HAP-1 (cell line): ENCODE measurements at regions not wholly inside any gene's neighbourhood (a gene's known extent, or its start where the extent isn't known, plus 50 kb on each side); places are given as distances from the start of the nearest gene placed in this dataset.

Source experiments
- DNase-seq, 2 experiments: peaks; one replicate each; pipeline ENCODE4 v3.0.0-alpha.2; 2016 to 2020; ENCODE audit warnings: low spot score in 2 of 2
- H3K27me3 ChIP-seq: fragments of 250-450 bp; sonication (Bioruptor Pico); 2 replicates; pipeline ENCODE4 v1.5.1; 2020; ENCODE audit warnings: low read depth, mild to moderate bottlenecking, moderate library complexity
- H3K36me3 ChIP-seq: fragments of 250-450 bp; sonication (Bioruptor Pico); replicated peaks from 2 replicates; pipeline ENCODE4 v1.5.1; 2020; ENCODE audit warnings: mild to moderate bottlenecking
- H3K4me1 ChIP-seq: fragments of 250-450 bp; sonication (Bioruptor Pico); 2 replicates; pipeline ENCODE4 v1.5.1; 2020; ENCODE audit warnings: mild to moderate bottlenecking
- H3K4me3 ChIP-seq: fragments of 250-450 bp; sonication (Bioruptor Pico); 2 replicates; pipeline ENCODE4 v1.5.1; 2020; ENCODE audit warnings: mild to moderate bottlenecking, moderate library complexity
- H3K9me3 ChIP-seq: fragments of 250-450 bp; sonication (Bioruptor Pico); 2 replicates; pipeline ENCODE4 v1.5.1; 2020; ENCODE audit warnings: mild to moderate bottlenecking, moderate library complexity
- in situ Hi-C: fragments of 300-500 bp; cut with MboI; formaldehyde crosslinking; loops from 3 replicates; pipeline ENCODE4 v1.14.3; 2020; ENCODE audit warnings: low sequenced_read_pairs, inconsistent platforms, mixed read lengths

- Histone ChIP-seq H3K9me3 (no peaks in the 10 kb centered on the region), H3K27me3 (no peaks in the 10 kb centered on the region), H3K4me1 (0 out of 2 replicates have a peak, but pooled peaks cover 4% of the 10 kb centered on the region), H3K4me3 (no peak overlapping the region), H3K36me3 (no peaks in the 10 kb centered on the region)
- in situ Hi-C loops = no loop called here
- no peak for DNase-seq
These were observed 864.3 kb downstream of the NSUN3 start for GRCh38 chr3:94927175-94927574.

GRCh38 chr3:94928921-94929320, 866.1 kb downstream of the NSUN3 start:
- in situ Hi-C loops = no loop called here
- H3K27me3 ChIP-seq = no peaks in the 10 kb centered on the region

GRCh38 chr3:94935738-94936580, 873.1 kb downstream of the NSUN3 start:
- H3K36me3 ChIP-seq = no peaks in the 10 kb centered on the region
- in situ Hi-C loops = no loop called here
- no peak for DNase-seq
- H3K27me3 ChIP-seq = no peaks in the 10 kb centered on the region
- no peaks in the 10 kb centered on the region for H3K9me3 ChIP-seq
- no peaks in the 10 kb centered on the region for H3K4me1 ChIP-seq
- no peak overlapping the region for H3K4me3 ChIP-seq

More at GRCh38 chr3:94928921-94929320, 866.1 kb downstream of the NSUN3 start:
- Histone ChIP-seq H3K4me1 (0 out of 2 replicates have a peak, but pooled peaks cover 4% of the 10 kb centered on the region), H3K36me3 (no peaks in the 10 kb centered on the region), H3K9me3 (no peaks in the 10 kb centered on the region), H3K4me3 (no peak overlapping the region)
- no peak for DNase-seq

GRCh38 chr3:94937980-94938379, 875.1 kb downstream of the NSUN3 start:
- no peak overlapping the region for H3K4me3 ChIP-seq
- H3K9me3 ChIP-seq = no peaks in the 10 kb centered on the region
- H3K36me3 ChIP-seq = no peaks in the 10 kb centered on the region
- DNase-seq = no peak
- no peaks in the 10 kb centered on the region for H3K27me3 ChIP-seq
- in situ Hi-C loops = no loop called here
- H3K4me1 ChIP-seq = no peaks in the 10 kb centered on the region

GRCh38 chr3:94946683-94947082, 883.8 kb downstream of the NSUN3 start:
- in situ Hi-C loops = no loop called here
- Histone ChIP-seq H3K36me3 (no peaks in the 10 kb centered on the region), H3K9me3 (no peaks in the 10 kb centered on the region)

GRCh38 chr3:94961423-94962100, 898.7 kb downstream of the NSUN3 start:
- H3K4me1 ChIP-seq = no peaks in the 10 kb centered on the region
- H3K4me3 ChIP-seq = no peak overlapping the region
- in situ Hi-C loops = no loop called here
- DNase-seq = no peak
- no peaks in the 10 kb centered on the region for H3K27me3 ChIP-seq
- no peaks in the 10 kb centered on the region for H3K9me3 ChIP-seq
- H3K36me3 ChIP-seq = no peaks in the 10 kb centered on the region

More at GRCh38 chr3:94946683-94947082, 883.8 kb downstream of the NSUN3 start:
- Histone ChIP-seq H3K4me3 (no peak overlapping the region), H3K27me3 (no peaks in the 10 kb centered on the region), H3K4me1 (no peaks in the 10 kb centered on the region)
- no peak for DNase-seq

GRCh38 chr3:94965867-94966475, 903.1 kb downstream of the NSUN3 start:
- no peaks in the 10 kb centered on the region for H3K9me3 ChIP-seq
- no peak for DNase-seq
- no peaks in the 10 kb centered on the region for H3K4me1 ChIP-seq
- H3K36me3 ChIP-seq = no peaks in the 10 kb centered on the region
- H3K4me3 ChIP-seq = no peak overlapping the region
- H3K27me3 ChIP-seq = no peaks in the 10 kb centered on the region
- in situ Hi-C loops = no loop called here

- in situ Hi-C loops = no loop called here
- Histone ChIP-seq H3K9me3 (no peaks in the 10 kb centered on the region), H3K4me1 (no peaks in the 10 kb centered on the region), H3K27me3 (no peaks in the 10 kb centered on the region), H3K4me3 (no peak overlapping the region), H3K36me3 (no peaks in the 10 kb centered on the region)
- DNase-seq = no peak
These were observed 904.3 kb downstream of the NSUN3 start for GRCh38 chr3:94967196-94967595.

GRCh38 chr3:94968519-94968918, 905.7 kb downstream of the NSUN3 start:
- Histone ChIP-seq H3K9me3 (no peaks in the 10 kb centered on the region), H3K36me3 (no peaks in the 10 kb centered on the region), H3K4me3 (no peak overlapping the region), H3K27me3 (no peaks in the 10 kb centered on the region), H3K4me1 (no peaks in the 10 kb centered on the region)
- in situ Hi-C loops = no loop called here
- no peak for DNase-seq

- no peaks in the 10 kb centered on the region for H3K27me3 ChIP-seq
- no peaks in the 10 kb centered on the region for H3K4me1 ChIP-seq
- in situ Hi-C loops = no loop called here
- no peak for DNase-seq
- H3K9me3 ChIP-seq = no peaks in the 10 kb centered on the region
- H3K4me3 ChIP-seq = no peak overlapping the region
- H3K36me3 ChIP-seq = no peaks in the 10 kb centered on the region
These were observed 909.2 kb downstream of the NSUN3 start for GRCh38 chr3:94972066-94972465.

GRCh38 chr3:94978084-94978483, 915.2 kb downstream of the NSUN3 start:
- no peak for DNase-seq
- in situ Hi-C loops = no loop called here
- Histone ChIP-seq H3K4me1 (no peaks in the 10 kb centered on the region), H3K4me3 (no peak overlapping the region), H3K9me3 (no peaks in the 10 kb centered on the region), H3K27me3 (no peaks in the 10 kb centered on the region), H3K36me3 (no peaks in the 10 kb centered on the region)

GRCh38 chr3:94985778-94986177, 922.9 kb downstream of the NSUN3 start:
- no peaks in the 10 kb centered on the region for H3K9me3 ChIP-seq
- no peaks in the 10 kb centered on the region for H3K36me3 ChIP-seq
- in situ Hi-C loops = no loop called here
- H3K4me3 ChIP-seq = no peak overlapping the region
- H3K27me3 ChIP-seq = no peaks in the 10 kb centered on the region
- H3K4me1 ChIP-seq = no peaks in the 10 kb centered on the region
- no peak for DNase-seq

GRCh38 chr3:94990952-94991705, 928.3 kb downstream of the NSUN3 start:
- in situ Hi-C loops = no loop called here
- no peak overlapping the region for H3K4me3 ChIP-seq
- peak in 1 of 2 experiments; percentile 4 for DNase-seq
- no peaks in the 10 kb centered on the region for H3K4me1 ChIP-seq
- H3K36me3 ChIP-seq = no peaks in the 10 kb centered on the region
- no peaks in the 10 kb centered on the region for H3K9me3 ChIP-seq
- H3K27me3 ChIP-seq = no peaks in the 10 kb centered on the region
